ENCODE measurements at regions not wholly inside any gene's neighbourhood (a gene's known extent, or its start where the extent isn't known, plus 50 kb on each side); places are given as distances from the start of the nearest gene placed in this dataset.

GRCh38 chr9:95626341-95626740 is 109.6 kb upstream of the PTCH1 start:
- Histone ChIP-seq H3K9me3 (no peaks in the 10 kb centered on the region), H3K27ac (no peak overlapping the region), H3K4me3 (no peak overlapping the region), H3K36me3 (ENCODE audit: insufficient read depth in 1 of 2, low read depth in 1 of 2) (no peaks in the 10 kb centered on the region), H3K4me1 (no peaks in the 10 kb centered on the region), H3K27me3 (ENCODE audit: insufficient read depth in 3 of 3, low read length in 2 of 3) (peaks cover 0 to 12% (median 5%) of the 10 kb centered on the region in 3 donors)
- ATAC-seq (no peak), DNase-seq (no peak)
- intact Hi-C loops (cut with DNase I): no loop called here
- no peak for TF ChIP-seq CTCF (IDR thresholded peaks at IDR 0.05)
- WGBS, 3 donors: 75 to 76% (median 76%) methylated on average over 13 of the region's 13 CpGs

- ATAC-seq: no peak
- Histone ChIP-seq H3K4me3 (no peak overlapping the region), H3K4me1 (no peaks in the 10 kb centered on the region), H3K27ac (no peak overlapping the region), H3K36me3 (ENCODE audit: insufficient read depth in 1 of 2, low read depth in 1 of 2) (no peaks in the 10 kb centered on the region), H3K9me3 (no peaks in the 10 kb centered on the region), H3K27me3 (ENCODE audit: insufficient read depth in 3 of 3, low read length in 2 of 3) (peaks cover 0 to 9% (median 5%) of the 10 kb centered on the region in 3 donors)
- 87 to 92% (median 87%) methylated on average over 4 of the region's 4 CpGs for WGBS, 3 donors
- DNase-seq: no peak
- no peak for TF ChIP-seq CTCF (IDR thresholded peaks at IDR 0.05)
- intact Hi-C loops (cut with DNase I): no loop called here
Measured at GRCh38 chr9:95623640-95624039, 106.9 kb upstream of the PTCH1 start.

GRCh38 chr9:95620722-95621121 is 104.0 kb upstream of the PTCH1 start:
- WGBS, 3 donors: 79 to 84% (median 81%) methylated on average over 8 of the region's 8 CpGs
- ATAC-seq (no peak), DNase-seq (no peak)
- no peak overlapping the region for H3K27ac ChIP-seq
- no peaks in the 10 kb centered on the region for H3K9me3 ChIP-seq
- no peaks in the 10 kb centered on the region for H3K4me1 ChIP-seq
- intact Hi-C loops (cut with DNase I): no loop called here
- no peak overlapping the region for H3K4me3 ChIP-seq
- H3K36me3 ChIP-seq (ENCODE audit: insufficient read depth in 1 of 2, low read depth in 1 of 2): no peaks in the 10 kb centered on the region
- H3K27me3 ChIP-seq (ENCODE audit: insufficient read depth in 3 of 3, low read length in 2 of 3): peaks cover 0 to 18% (median 4%) of the 10 kb centered on the region in 3 donors
- no peak for TF ChIP-seq CTCF (IDR thresholded peaks at IDR 0.05)

- no peaks in the 10 kb centered on the region for H3K9me3 ChIP-seq
- no peaks in the 10 kb centered on the region for H3K4me1 ChIP-seq
- no peak for ATAC-seq
- WGBS, 3 donors: 45 to 62% (median 47%) methylated on average over 10 of the region's 10 CpGs
- intact Hi-C loops (cut with DNase I): no loop called here
- no peaks in the 10 kb centered on the region for H3K36me3 ChIP-seq (ENCODE audit: insufficient read depth in 1 of 2, low read depth in 1 of 2)
- peaks cover 0 to 22% (median 4%) of the 10 kb centered on the region in 3 donors for H3K27me3 ChIP-seq (ENCODE audit: insufficient read depth in 3 of 3, low read length in 2 of 3)
- no peak for TF ChIP-seq CTCF (IDR thresholded peaks at IDR 0.05)
- no peak overlapping the region for H3K4me3 ChIP-seq
- no peak for DNase-seq
- H3K27ac ChIP-seq: no peak overlapping the region
Measured at GRCh38 chr9:95620314-95620713, 103.5 kb upstream of the PTCH1 start.

GRCh38 chr9:95615246-95615645 is 98.5 kb upstream of the PTCH1 start:
- H3K27me3 ChIP-seq (ENCODE audit: insufficient read depth in 3 of 3, low read length in 2 of 3): peaks cover 0 to 40% (median 4%) of the 10 kb centered on the region in 3 donors
- no peak overlapping the region for H3K27ac ChIP-seq
- no peaks in the 10 kb centered on the region for H3K36me3 ChIP-seq (ENCODE audit: insufficient read depth in 1 of 2, low read depth in 1 of 2)
- TF ChIP-seq CTCF (IDR thresholded peaks at IDR 0.05): no peak
- WGBS, 3 donors: 75 to 88% (median 81%) methylated on average over 8 of the region's 8 CpGs
- H3K4me1 ChIP-seq: no peaks in the 10 kb centered on the region
- DNase-seq (no peak), ATAC-seq (no peak)
- H3K4me3 ChIP-seq: no peak overlapping the region
- no peaks in the 10 kb centered on the region for H3K9me3 ChIP-seq
- intact Hi-C loops (cut with DNase I): no loop called here
